Osteocyte (in vitro differentiated cells): ENCODE measurements at regions not wholly inside any gene's neighbourhood (a gene's known extent, or its start where the extent isn't known, plus 50 kb on each side); places are given as distances from the start of the nearest gene placed in this dataset.

Experiments used
- DNase-seq: peaks from one replicate; pipeline ENCODE4 v3.0.0; 2021; ENCODE audit warnings: mixed read lengths; ENCODE audit not compliant: unreplicated experiment; ENCODE audit errors: extremely low spot score
- H3K27ac Mint-ChIP-seq: one replicate; pipeline ENCODE4 v1.8.0; 2021; ENCODE audit warnings: mild to moderate bottlenecking, mixed read lengths; ENCODE audit not compliant: unreplicated experiment
- H3K27me3 Mint-ChIP-seq: one replicate; pipeline ENCODE4 v1.8.0; 2021; ENCODE audit warnings: mixed read lengths; ENCODE audit not compliant: unreplicated experiment
- H3K36me3 Mint-ChIP-seq: one replicate; pipeline ENCODE4 v1.8.0; 2021; ENCODE audit warnings: mixed read lengths; ENCODE audit not compliant: unreplicated experiment
- H3K4me1 Mint-ChIP-seq: one replicate; pipeline ENCODE4 v1.8.0; 2021; ENCODE audit warnings: mixed read lengths; ENCODE audit not compliant: unreplicated experiment
- H3K4me3 Mint-ChIP-seq: one replicate; pipeline ENCODE4 v1.8.0; 2021; ENCODE audit warnings: mild to moderate bottlenecking, moderate library complexity, mixed read lengths; ENCODE audit not compliant: unreplicated experiment
- H3K9me3 Mint-ChIP-seq: one replicate; pipeline ENCODE4 v1.8.0; 2021; ENCODE audit warnings: mixed read lengths; ENCODE audit not compliant: unreplicated experiment
- CTCF ChIP-seq: fragments of 200-600 bp; sonication (generic); IDR thresholded peaks from 2 replicates; pipeline ENCODE4 v1.5.0; 2021; ENCODE audit warnings: antibody characterized with exemption, mild to moderate bottlenecking, moderate library complexity

DNA sequence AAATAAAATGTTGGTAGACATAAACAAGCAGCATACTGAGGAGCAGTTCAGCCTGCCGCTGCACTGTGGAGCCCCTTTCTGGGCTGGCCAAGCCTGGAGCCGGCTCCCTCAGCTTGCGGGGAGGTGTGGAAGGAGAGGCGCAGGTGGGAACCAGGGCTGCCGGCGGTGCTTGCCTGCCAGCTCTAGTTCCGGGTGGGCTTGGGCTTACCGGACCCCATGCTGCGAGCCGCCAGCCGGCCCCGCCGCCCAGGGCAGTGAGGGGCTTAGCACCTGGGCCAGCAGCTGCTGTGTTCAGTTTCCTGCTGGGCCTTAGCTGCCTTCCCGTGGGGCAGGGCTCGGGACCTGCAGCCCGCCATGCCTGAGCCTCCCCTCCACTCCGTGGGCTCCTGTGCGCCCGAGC, 672.9 kb upstream of the POM121L12 start:
- no peak overlapping the region for H3K27ac Mint-ChIP-seq
- no peaks in the 10 kb centered on the region for H3K4me1 Mint-ChIP-seq
- peaks cover 36% of the 10 kb centered on the region for H3K9me3 Mint-ChIP-seq
- TF ChIP-seq CTCF = no peak
- no peaks in the 10 kb centered on the region for H3K36me3 Mint-ChIP-seq
- no peaks in the 10 kb centered on the region for H3K27me3 Mint-ChIP-seq
- DNase-seq = no peak
- no peak overlapping the region for H3K4me3 Mint-ChIP-seq

DNA sequence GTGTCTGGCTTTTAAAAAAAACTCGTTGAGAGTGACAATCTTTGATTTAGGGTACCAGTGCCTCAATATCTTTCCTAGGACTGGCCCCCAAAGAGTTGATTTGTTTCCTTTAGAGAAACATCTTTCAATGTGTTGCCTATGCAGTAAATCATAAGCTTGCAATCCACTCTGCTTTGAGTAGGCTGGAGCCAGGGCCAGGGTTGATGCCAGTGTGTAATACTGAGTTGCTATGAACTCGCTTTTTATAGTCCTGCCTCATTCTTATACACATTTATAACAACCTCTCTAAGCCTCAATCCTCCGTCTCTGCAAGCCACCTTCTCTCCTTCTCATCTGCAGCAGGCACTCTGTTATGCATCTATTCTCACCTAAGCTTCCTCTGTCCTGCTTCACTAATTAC, 674.9 kb upstream of the POM121L12 start:
- no peak overlapping the region for H3K27ac Mint-ChIP-seq
- TF ChIP-seq CTCF = no peak
- no peaks in the 10 kb centered on the region for H3K36me3 Mint-ChIP-seq
- DNase-seq = no peak
- no peak overlapping the region for H3K4me3 Mint-ChIP-seq
- H3K4me1 Mint-ChIP-seq = no peaks in the 10 kb centered on the region
- H3K27me3 Mint-ChIP-seq = no peaks in the 10 kb centered on the region
- peaks cover 50% of the 10 kb centered on the region for H3K9me3 Mint-ChIP-seq

GRCh38 chr7:52355053-52355452, 680.4 kb upstream of the POM121L12 start:
- Mint-ChIP-seq H3K27me3 (no peaks in the 10 kb centered on the region), H3K4me3 (no peak overlapping the region)
- DNase-seq = no peak

GRCh38 chr7:52352013-52352981, 683.1 kb upstream of the POM121L12 start:
- Mint-ChIP-seq H3K27me3 (no peaks in the 10 kb centered on the region), H3K27ac (no peak overlapping the region), H3K4me1 (no peaks in the 10 kb centered on the region), H3K36me3 (no peaks in the 10 kb centered on the region), H3K4me3 (no peak overlapping the region), H3K9me3 (peaks cover 55% of the 10 kb centered on the region)
- no peak for TF ChIP-seq CTCF
- DNase-seq = no peak

More at GRCh38 chr7:52355053-52355452, 680.4 kb upstream of the POM121L12 start:
- no peaks in the 10 kb centered on the region for H3K36me3 Mint-ChIP-seq
- H3K4me1 Mint-ChIP-seq = no peaks in the 10 kb centered on the region
- H3K27ac Mint-ChIP-seq = no peak overlapping the region
- TF ChIP-seq CTCF = no peak
- peaks cover 57% of the 10 kb centered on the region for H3K9me3 Mint-ChIP-seq

- no peak for DNase-seq
- no peaks in the 10 kb centered on the region for H3K36me3 Mint-ChIP-seq
- H3K27ac Mint-ChIP-seq = no peak overlapping the region
- H3K4me1 Mint-ChIP-seq = no peaks in the 10 kb centered on the region
- H3K4me3 Mint-ChIP-seq = no peak overlapping the region
- H3K27me3 Mint-ChIP-seq = no peaks in the 10 kb centered on the region
- H3K9me3 Mint-ChIP-seq = peaks cover 45% of the 10 kb centered on the region
- no peak for TF ChIP-seq CTCF
Measured at GRCh38 chr7:52344015-52344414, 691.4 kb upstream of the POM121L12 start.
